Cardiac muscle cell (in vitro differentiated cells and primary cell): ENCODE measurements at regions not wholly inside any gene's neighbourhood (a gene's known extent, or its start where the extent isn't known, plus 50 kb on each side); places are given as distances from the start of the nearest gene placed in this dataset.

ENCODE experiments used
- DNase-seq, 2 donors: peaks; one replicate each; pipeline versions ENCODE4 v3.0.0 to v3.0.0-alpha.2; 2010 to 2017; ENCODE audit warnings: low read depth in 1 of 2, low spot score in 1 of 2
- H3K27ac ChIP-seq: fragments of 200-600 bp; sonication (generic); 2 replicates; pipeline ENCODE4 v1.5.1; 2016
- H3K27me3 ChIP-seq: fragments of 200-600 bp; sonication (generic); 2 replicates; pipeline ENCODE4 v1.6.0; 2016; ENCODE audit warnings: control low read depth
- H3K36me3 ChIP-seq: fragments of 200-600 bp; sonication (generic); 2 replicates; pipeline ENCODE4 v1.5.1; 2016; ENCODE audit warnings: control low read depth
- H3K4me1 ChIP-seq: fragments of 200-600 bp; sonication (generic); 2 replicates; pipeline ENCODE4 v1.8.1; 2017; ENCODE audit warnings: low read depth, mild to moderate bottlenecking, mixed run types
- H3K4me3 ChIP-seq: fragments of 200-600 bp; sonication (generic); 2 replicates; pipeline ENCODE4 v1.5.1; 2016; ENCODE audit warnings: mild to moderate bottlenecking
- H3K9me3 ChIP-seq: fragments of 200-600 bp; sonication (generic); 2 replicates; pipeline ENCODE4 v1.5.1; 2017; ENCODE audit warnings: low read depth, mild to moderate bottlenecking, control low read depth
- CTCF ChIP-seq: IDR thresholded peaks from 2 replicates; pipeline ENCODE4 v1.5.1; 2012; ENCODE audit warnings: low read depth, mild to moderate bottlenecking, low read length

- DNase-seq, result no peak
- Histone ChIP-seq H3K9me3 (peaks cover 6% of the 10 kb centered on the region), H3K27me3 (no peaks in the 10 kb centered on the region)
Observed at GRCh38 chr4:19783667-19784223, 468.0 kb upstream of the SLIT2 start.

DNA sequence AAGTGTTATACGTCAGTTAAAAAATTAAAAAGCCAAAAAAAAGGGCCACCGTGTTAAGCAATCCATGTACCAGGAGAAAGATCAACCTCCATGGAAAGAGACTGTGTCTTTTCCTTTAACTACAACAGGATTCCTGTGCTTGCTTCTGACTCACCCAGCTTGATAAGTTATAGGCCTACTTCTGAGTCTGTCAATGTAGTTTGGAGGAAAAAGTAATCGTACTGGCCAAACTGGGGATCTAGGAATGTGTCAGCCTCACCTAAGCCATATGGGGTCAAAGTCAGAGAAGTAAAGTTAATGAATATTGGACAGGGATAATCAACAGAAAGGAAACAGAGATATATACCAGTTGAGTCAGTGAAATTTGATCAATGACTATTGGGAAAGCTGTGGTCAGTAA, 470.8 kb upstream of the SLIT2 start:
- H3K9me3 ChIP-seq, result peaks cover 3% of the 10 kb centered on the region
- H3K36me3 ChIP-seq, result no peaks in the 10 kb centered on the region
- no peak for DNase-seq
- H3K27ac ChIP-seq, result no peak overlapping the region
- no peaks in the 10 kb centered on the region for H3K27me3 ChIP-seq
- no peak overlapping the region for H3K4me3 ChIP-seq
- no peak for TF ChIP-seq CTCF
- H3K4me1 ChIP-seq, result peaks cover 13% of the 10 kb centered on the region

More at GRCh38 chr4:19783667-19784223, 468.0 kb upstream of the SLIT2 start:
- H3K4me3 ChIP-seq, result no peak overlapping the region
- H3K4me1 ChIP-seq, result no peaks in the 10 kb centered on the region
- no peak overlapping the region for H3K27ac ChIP-seq
- H3K36me3 ChIP-seq, result no peaks in the 10 kb centered on the region
- no peak for TF ChIP-seq CTCF

GRCh38 chr4:19776929-19777328, 474.8 kb upstream of the SLIT2 start:
- TF ChIP-seq CTCF, result no peak
- Histone ChIP-seq H3K4me3 (no peak overlapping the region), H3K27me3 (no peaks in the 10 kb centered on the region), H3K9me3 (no peaks in the 10 kb centered on the region), H3K36me3 (no peaks in the 10 kb centered on the region), H3K4me1 (peaks cover 21% of the 10 kb centered on the region), H3K27ac (no peak overlapping the region)
- DNase-seq, result peak in 1 of 2 donors; percentile 37

DNA sequence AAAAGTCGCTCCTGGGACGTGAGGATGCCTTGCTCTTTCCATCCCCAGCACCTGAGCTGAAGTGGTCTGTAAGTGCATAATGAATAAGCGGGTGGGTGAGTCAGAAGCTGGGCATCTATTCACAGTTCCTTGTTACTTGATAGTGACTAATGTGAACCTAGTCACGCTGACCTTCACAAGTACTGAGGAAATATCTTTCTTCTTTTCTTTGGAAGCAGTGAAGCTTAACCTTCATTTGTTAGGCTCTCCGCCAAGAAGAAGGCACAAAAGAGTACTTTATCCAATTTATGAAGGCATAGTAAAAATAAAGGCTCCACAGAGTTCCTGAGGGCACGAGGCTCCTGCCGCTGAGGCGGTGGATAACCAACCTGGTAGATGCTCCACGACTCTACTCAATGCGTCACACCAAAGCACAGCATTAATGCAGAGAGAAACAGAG, 475.7 kb upstream of the SLIT2 start:
- no peak for TF ChIP-seq CTCF
- Histone ChIP-seq H3K9me3 (no peaks in the 10 kb centered on the region), H3K4me1 (peaks cover 21% of the 10 kb centered on the region), H3K36me3 (no peaks in the 10 kb centered on the region), H3K27ac (peak overlapping the region; percentile 51), H3K4me3 (no peak overlapping the region), H3K27me3 (no peaks in the 10 kb centered on the region)
- peak; percentile 17 to 75 for DNase-seq

DNA sequence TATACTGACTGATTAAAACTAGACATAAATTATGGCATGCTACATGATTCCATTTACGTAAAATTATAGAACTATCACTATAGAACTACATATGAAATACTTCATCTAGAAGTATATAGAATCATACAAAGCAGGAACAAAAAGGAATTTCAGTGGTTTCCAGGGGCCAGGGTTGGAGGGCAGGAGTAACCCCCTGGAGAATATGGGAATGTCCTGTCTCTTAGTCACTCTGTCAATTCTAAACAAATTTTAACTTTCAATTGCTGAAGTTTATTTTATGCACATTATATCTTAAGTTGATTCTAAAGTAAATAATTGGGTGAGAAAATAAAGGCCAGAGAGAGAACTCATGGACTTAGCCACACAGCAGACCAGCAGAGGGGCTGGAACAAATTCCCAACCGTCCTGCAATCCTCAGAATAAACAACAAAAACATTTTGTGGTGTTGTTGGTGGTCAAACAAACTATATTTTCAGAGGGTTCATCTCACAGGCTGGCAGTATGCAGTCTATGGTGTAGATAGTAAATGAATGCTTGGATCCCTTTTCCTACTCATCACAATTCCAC, 476.9 kb upstream of the SLIT2 start:
- no peak overlapping the region for H3K27ac ChIP-seq
- no peaks in the 10 kb centered on the region for H3K27me3 ChIP-seq
- no peaks in the 10 kb centered on the region for H3K36me3 ChIP-seq
- H3K9me3 ChIP-seq, result no peaks in the 10 kb centered on the region
- peaks cover 21% of the 10 kb centered on the region for H3K4me1 ChIP-seq
- H3K4me3 ChIP-seq, result no peak overlapping the region
- TF ChIP-seq CTCF, result no peak
- DNase-seq, result no peak
